ENCODE measurements at regions not wholly inside any gene's neighbourhood (a gene's known extent, or its start where the extent isn't known, plus 50 kb on each side); places are given as distances from the start of the nearest gene placed in this dataset.

- Histone ChIP-seq H3K4me3 (ENCODE audit: low read depth, low read length, poor library complexity, severe bottlenecking) (no peak overlapping the region), H3K4me2 (ENCODE audit: low read length) (no peak overlapping the region), H3K9me2 (ENCODE audit: insufficient read depth, low read length) (no peaks in the 10 kb centered on the region), H3K9me3 (ENCODE audit: low read length) (no peaks in the 10 kb centered on the region), H3K79me2 (ENCODE audit: insufficient read depth, low read depth, low read length) (no peaks in the 10 kb centered on the region), H4K20me1 (ENCODE audit: insufficient read depth, low read length) (no peaks in the 10 kb centered on the region), H3K4me1 (ENCODE audit: insufficient read depth, low read length, poor library complexity, severe bottlenecking) (no peaks in the 10 kb centered on the region), H3K36me3 (ENCODE audit: insufficient read depth, low read length) (no peaks in the 10 kb centered on the region), H2AFZ (ENCODE audit: low read length) (no peak overlapping the region), H3K27ac (ENCODE audit: low read depth, low read length, poor library complexity, severe bottlenecking) (no peak overlapping the region)
- BruUV-seq (replicated peaks), result no TSS peak
- ChIA-PET CTCF (ENCODE audit: unreplicated experiment) (no interaction called here), POLR2A (no interaction called here)
- no peak for DNase-seq (ENCODE audit: low spot score)
- intact Hi-C loops (cut with micrococcal nuclease; ENCODE audit: unreplicated experiment), result no loop called here
- TF ChIP-seq CTCF (conservative IDR thresholded peaks at IDR 0.05; ENCODE audit: low read length), result no peak
- no peak for TF ChIP-seq EZH2phosphoT487 (IDR thresholded peaks at IDR 0.05; ENCODE audit: borderline replicate concordance, low read depth, low read length)
Measured at GRCh38 chr6:4506792-4507191, 269.4 kb upstream of the CDYL start.

- BruUV-seq (replicated peaks), result no TSS peak
- intact Hi-C loops (cut with micrococcal nuclease; ENCODE audit: unreplicated experiment), result no loop called here
- H3K4me2 ChIP-seq (ENCODE audit: low read length), result no peak overlapping the region
- H4K20me1 ChIP-seq (ENCODE audit: insufficient read depth, low read length), result no peaks in the 10 kb centered on the region
- no peak overlapping the region for H2AFZ ChIP-seq (ENCODE audit: low read length)
- TF ChIP-seq EZH2phosphoT487 (IDR thresholded peaks at IDR 0.05; ENCODE audit: borderline replicate concordance, low read depth, low read length), result no peak
- no peak for TF ChIP-seq CTCF (conservative IDR thresholded peaks at IDR 0.05; ENCODE audit: low read length)
- H3K36me3 ChIP-seq (ENCODE audit: insufficient read depth, low read length), result no peaks in the 10 kb centered on the region
- no peaks in the 10 kb centered on the region for H3K9me2 ChIP-seq (ENCODE audit: insufficient read depth, low read length)
- no peak overlapping the region for H3K4me3 ChIP-seq (ENCODE audit: low read depth, low read length, poor library complexity, severe bottlenecking)
- CTCF ChIA-PET (ENCODE audit: unreplicated experiment), result no interaction called here
- POLR2A ChIA-PET, result no interaction called here
- DNase-seq (ENCODE audit: low spot score), result no peak
- no peaks in the 10 kb centered on the region for H3K4me1 ChIP-seq (ENCODE audit: insufficient read depth, low read length, poor library complexity, severe bottlenecking)
- no peaks in the 10 kb centered on the region for H3K79me2 ChIP-seq (ENCODE audit: insufficient read depth, low read depth, low read length)
- no peaks in the 10 kb centered on the region for H3K9me3 ChIP-seq (ENCODE audit: low read length)
- no peak overlapping the region for H3K27ac ChIP-seq (ENCODE audit: low read depth, low read length, poor library complexity, severe bottlenecking)
Measured at GRCh38 chr6:4506223-4506622, 270.0 kb upstream of the CDYL start.

DNA sequence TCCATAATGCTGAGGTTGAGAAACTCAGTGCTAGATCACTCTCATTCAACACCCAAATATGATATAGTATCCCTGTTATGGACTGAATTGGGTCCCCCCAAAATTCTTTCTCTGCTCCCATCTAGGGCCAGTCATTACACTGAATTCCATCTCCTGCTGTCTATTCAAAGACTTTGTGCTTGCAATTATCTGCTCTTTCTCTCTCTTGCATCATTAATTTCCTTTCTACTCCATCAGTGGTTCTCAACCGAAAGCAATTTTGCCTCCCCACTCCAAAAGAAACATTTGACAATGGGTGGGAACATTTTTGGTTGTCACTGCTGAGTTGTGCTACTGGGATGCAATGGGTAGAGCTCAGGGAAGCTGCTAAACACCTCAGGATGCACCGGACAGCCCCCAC lies 271.5 kb upstream of the CDYL start:
- Histone ChIP-seq H3K4me2 (ENCODE audit: low read length) (no peak overlapping the region), H3K9me3 (ENCODE audit: low read length) (no peaks in the 10 kb centered on the region), H2AFZ (ENCODE audit: low read length) (no peak overlapping the region), H3K79me2 (ENCODE audit: insufficient read depth, low read depth, low read length) (no peaks in the 10 kb centered on the region), H3K27ac (ENCODE audit: low read depth, low read length, poor library complexity, severe bottlenecking) (no peak overlapping the region), H3K9me2 (ENCODE audit: insufficient read depth, low read length) (no peaks in the 10 kb centered on the region), H4K20me1 (ENCODE audit: insufficient read depth, low read length) (no peaks in the 10 kb centered on the region), H3K36me3 (ENCODE audit: insufficient read depth, low read length) (no peaks in the 10 kb centered on the region), H3K4me3 (ENCODE audit: low read depth, low read length, poor library complexity, severe bottlenecking) (no peak overlapping the region), H3K4me1 (ENCODE audit: insufficient read depth, low read length, poor library complexity, severe bottlenecking) (no peaks in the 10 kb centered on the region)
- intact Hi-C loops (cut with micrococcal nuclease; ENCODE audit: unreplicated experiment), result no loop called here
- ChIA-PET POLR2A (no interaction called here), CTCF (ENCODE audit: unreplicated experiment) (no interaction called here)
- no TSS peak for BruUV-seq (replicated peaks)
- TF ChIP-seq CTCF (conservative IDR thresholded peaks at IDR 0.05; ENCODE audit: low read length) (no peak), EZH2phosphoT487 (IDR thresholded peaks at IDR 0.05; ENCODE audit: borderline replicate concordance, low read depth, low read length) (no peak)
- no peak for DNase-seq (ENCODE audit: low spot score)
